Liver (tissue), 7 donors: ENCODE measurements at regions not wholly inside any gene's neighbourhood (a gene's known extent, or its start where the extent isn't known, plus 50 kb on each side); places are given as distances from the start of the nearest gene placed in this dataset.
A peak's percentile ranks its signal among the peaks of the same experiment; 100 is the strongest.

Experiments
- DNase-seq: peaks from one replicate; pipeline ENCODE4 v3.0.0-alpha.2; 2017; ENCODE audit warnings: low spot score
- H3K27ac ChIP-seq, 2 donors: one replicate each; pipeline ENCODE4 v1.7.0; 2013; ENCODE audit warnings: inconsistent platforms in 2 of 2, low read length in 2 of 2, control low read depth in 1 of 2, low read depth in 1 of 2, mild to moderate bottlenecking in 1 of 2
- H3K27me3 ChIP-seq, 4 donors: one replicate each; pipeline versions ENCODE4 v1.6.1 to v1.7.0; 2013; ENCODE audit warnings: low read length in 3 of 4, inconsistent platforms in 1 of 4, mild to moderate bottlenecking in 1 of 4, moderate library complexity in 1 of 4; ENCODE audit not compliant: control insufficient read depth in 4 of 4, insufficient read depth in 4 of 4
- H3K36me3 ChIP-seq, 4 donors: one replicate each; pipeline versions ENCODE4 v1.6.1 to v1.7.0; 2013; ENCODE audit warnings: low read length in 3 of 4, mild to moderate bottlenecking in 3 of 4, low read depth in 1 of 4, moderate library complexity in 1 of 4; ENCODE audit not compliant: control insufficient read depth in 4 of 4, insufficient read depth in 3 of 4
- H3K4me1 ChIP-seq, 4 donors: one replicate each; pipeline versions ENCODE4 v1.6.1 to v1.7.0; 2013; ENCODE audit warnings: low read length in 3 of 4, mild to moderate bottlenecking in 3 of 4, moderate library complexity in 1 of 4; ENCODE audit not compliant: control insufficient read depth in 4 of 4, insufficient read depth in 4 of 4
- H3K4me3 ChIP-seq, 3 donors: one replicate each; pipeline versions ENCODE4 v1.6.1 to v1.7.0; 2013; ENCODE audit warnings: low read length in 3 of 3, control low read depth in 1 of 3, low read depth in 1 of 3, mild to moderate bottlenecking in 1 of 3
- H3K9ac ChIP-seq, 2 donors: one replicate each; pipeline ENCODE4 v1.7.0; 2013; ENCODE audit warnings: low read length in 2 of 2, mild to moderate bottlenecking in 2 of 2, moderate library complexity in 2 of 2, control low read depth in 1 of 2, low read depth in 1 of 2
- H3K9me3 ChIP-seq, 4 donors: one replicate each; pipeline versions ENCODE4 v1.6.1 to v1.7.0; 2013; ENCODE audit warnings: low read length in 3 of 4; ENCODE audit not compliant: control insufficient read depth in 4 of 4
- EGR1 ChIP-seq, 2 donors: IDR thresholded peaks; 2 replicates each; pipeline ENCODE4 v1.6.1; 2016 to 2018; ENCODE audit warnings: antibody characterized with exemption in 2 of 2, low read depth in 2 of 2
- FOXA1 ChIP-seq: IDR thresholded peaks from 2 replicates; pipeline ENCODE4 v1.6.1; 2016; ENCODE audit warnings: antibody characterized with exemption
- FOXA2 ChIP-seq: IDR thresholded peaks from 2 replicates; pipeline ENCODE4 v1.6.1; 2016; ENCODE audit warnings: antibody characterized with exemption
- GABPA ChIP-seq, 2 donors: IDR thresholded peaks in 1 of 2; conservative IDR thresholded peaks in 1 of 2; 2 replicates each; pipeline ENCODE4 v1.6.1; 2016; ENCODE audit warnings: antibody characterized with exemption in 2 of 2, mild to moderate bottlenecking in 1 of 2, moderate library complexity in 1 of 2
- HNF4A ChIP-seq, 2 donors: conservative IDR thresholded peaks; 2 replicates each; pipeline ENCODE4 v1.6.1; 2016; ENCODE audit warnings: antibody characterized with exemption in 2 of 2, mild to moderate bottlenecking in 2 of 2
- HNF4G ChIP-seq: IDR thresholded peaks from 2 replicates; pipeline ENCODE4 v1.6.1; 2016; ENCODE audit warnings: antibody characterized with exemption
- JUND ChIP-seq, 2 donors: IDR thresholded peaks; 2 replicates each; pipeline ENCODE4 v1.6.1; 2016; ENCODE audit warnings: antibody characterized with exemption in 2 of 2
- NR2F2 ChIP-seq: IDR thresholded peaks from 2 replicates; pipeline ENCODE4 v1.6.1; 2016; ENCODE audit warnings: antibody characterized with exemption
- RAD21 ChIP-seq, 2 donors: IDR thresholded peaks; 2 replicates each; pipeline ENCODE4 v1.6.1; 2016; ENCODE audit warnings: antibody characterized with exemption in 2 of 2, mild to moderate bottlenecking in 2 of 2
- RXRA ChIP-seq, 2 donors: IDR thresholded peaks; 2 replicates each; pipeline ENCODE4 v1.6.1; 2017 to 2018; ENCODE audit warnings: antibody characterized with exemption in 2 of 2, mild to moderate bottlenecking in 1 of 2
- SP1 ChIP-seq: IDR thresholded peaks from 2 replicates; pipeline ENCODE4 v1.6.1; 2018; ENCODE audit warnings: antibody characterized with exemption, mild to moderate bottlenecking
- WGBS: extraction: QIAGEN DNeasy Blood & Tissue Kit; methylation state at CpG from one replicate; pipeline ENCODE4 v1.1.7; 2013; 5-methylcytosine and 5-hydroxymethylcytosine counted together
- TF ChIP-seq, protein P1 (sequence below): IDR thresholded peaks from 2 replicates; pipeline ENCODE4 v1.6.1; 2016; ENCODE audit warnings: antibody characterized with exemption, mild to moderate bottlenecking
- TF ChIP-seq, protein P2 (sequence below): IDR thresholded peaks from 2 replicates; pipeline ENCODE4 v1.6.1; 2016; ENCODE audit warnings: antibody characterized with exemption
- TF ChIP-seq, protein P3 (sequence below): IDR thresholded peaks from 2 replicates; pipeline ENCODE4 v1.6.1; 2016; ENCODE audit warnings: antibody characterized with exemption
- TF ChIP-seq, protein P4 (sequence below): IDR thresholded peaks from 2 replicates; pipeline ENCODE4 v1.6.1; 2016; ENCODE audit warnings: antibody characterized with exemption
- donor health status: healthy.
- donor health status: healthy.
- donor health status: healthy.
- donor health status: healthy.

DNA sequence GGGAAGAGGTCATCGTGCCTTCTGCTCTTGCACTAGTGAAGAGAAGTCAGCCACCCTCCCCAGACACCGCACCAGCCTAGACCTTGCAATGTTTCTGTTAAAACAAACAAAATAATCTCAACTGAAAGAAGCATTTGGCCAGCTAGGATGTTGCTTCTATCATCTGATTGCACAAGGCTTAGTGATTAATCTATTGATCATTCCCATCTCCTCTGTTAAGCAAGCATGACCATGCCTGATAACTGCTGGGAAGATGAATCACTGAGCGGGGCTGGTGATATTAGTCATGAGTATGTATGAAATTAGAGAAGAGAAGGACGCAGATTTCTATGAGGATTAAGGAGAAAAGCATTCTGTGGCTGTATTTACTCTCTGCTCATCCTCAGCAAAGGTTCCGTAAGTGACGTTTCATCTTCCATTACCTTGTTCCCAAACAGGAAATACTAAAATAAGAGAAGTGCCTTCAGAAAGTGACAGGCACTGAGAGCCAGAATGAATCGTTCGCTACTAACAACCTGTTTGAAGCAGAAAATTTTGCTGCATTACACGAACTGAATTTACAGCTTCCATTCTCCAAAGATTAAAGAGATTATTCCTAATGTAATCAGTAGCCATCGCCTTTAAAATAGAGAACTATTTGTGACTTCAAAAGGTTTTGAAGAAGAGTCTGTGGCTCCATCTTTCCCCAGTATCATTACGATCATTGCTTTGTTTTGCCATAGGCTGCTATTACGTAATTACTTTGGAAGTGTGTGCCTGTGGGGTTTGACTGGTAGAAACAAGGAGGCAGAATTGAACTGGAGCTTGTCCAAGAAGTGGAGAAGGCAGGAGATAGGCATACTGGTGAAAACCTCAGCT lies 219.1 kb downstream of the MED10 start (continued):
- TF ChIP-seq JUND (IDR thresholded peaks at IDR 0.05) (peak; percentile 87 to 96), RXRA (IDR thresholded peaks at IDR 0.05) (peak; percentile 69 to 93)
- TF ChIP-seq, protein P1, sequence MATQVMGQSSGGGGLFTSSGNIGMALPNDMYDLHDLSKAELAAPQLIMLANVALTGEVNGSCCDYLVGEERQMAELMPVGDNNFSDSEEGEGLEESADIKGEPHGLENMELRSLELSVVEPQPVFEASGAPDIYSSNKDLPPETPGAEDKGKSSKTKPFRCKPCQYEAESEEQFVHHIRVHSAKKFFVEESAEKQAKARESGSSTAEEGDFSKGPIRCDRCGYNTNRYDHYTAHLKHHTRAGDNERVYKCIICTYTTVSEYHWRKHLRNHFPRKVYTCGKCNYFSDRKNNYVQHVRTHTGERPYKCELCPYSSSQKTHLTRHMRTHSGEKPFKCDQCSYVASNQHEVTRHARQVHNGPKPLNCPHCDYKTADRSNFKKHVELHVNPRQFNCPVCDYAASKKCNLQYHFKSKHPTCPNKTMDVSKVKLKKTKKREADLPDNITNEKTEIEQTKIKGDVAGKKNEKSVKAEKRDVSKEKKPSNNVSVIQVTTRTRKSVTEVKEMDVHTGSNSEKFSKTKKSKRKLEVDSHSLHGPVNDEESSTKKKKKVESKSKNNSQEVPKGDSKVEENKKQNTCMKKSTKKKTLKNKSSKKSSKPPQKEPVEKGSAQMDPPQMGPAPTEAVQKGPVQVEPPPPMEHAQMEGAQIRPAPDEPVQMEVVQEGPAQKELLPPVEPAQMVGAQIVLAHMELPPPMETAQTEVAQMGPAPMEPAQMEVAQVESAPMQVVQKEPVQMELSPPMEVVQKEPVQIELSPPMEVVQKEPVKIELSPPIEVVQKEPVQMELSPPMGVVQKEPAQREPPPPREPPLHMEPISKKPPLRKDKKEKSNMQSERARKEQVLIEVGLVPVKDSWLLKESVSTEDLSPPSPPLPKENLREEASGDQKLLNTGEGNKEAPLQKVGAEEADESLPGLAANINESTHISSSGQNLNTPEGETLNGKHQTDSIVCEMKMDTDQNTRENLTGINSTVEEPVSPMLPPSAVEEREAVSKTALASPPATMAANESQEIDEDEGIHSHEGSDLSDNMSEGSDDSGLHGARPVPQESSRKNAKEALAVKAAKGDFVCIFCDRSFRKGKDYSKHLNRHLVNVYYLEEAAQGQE = no peak

DNA sequence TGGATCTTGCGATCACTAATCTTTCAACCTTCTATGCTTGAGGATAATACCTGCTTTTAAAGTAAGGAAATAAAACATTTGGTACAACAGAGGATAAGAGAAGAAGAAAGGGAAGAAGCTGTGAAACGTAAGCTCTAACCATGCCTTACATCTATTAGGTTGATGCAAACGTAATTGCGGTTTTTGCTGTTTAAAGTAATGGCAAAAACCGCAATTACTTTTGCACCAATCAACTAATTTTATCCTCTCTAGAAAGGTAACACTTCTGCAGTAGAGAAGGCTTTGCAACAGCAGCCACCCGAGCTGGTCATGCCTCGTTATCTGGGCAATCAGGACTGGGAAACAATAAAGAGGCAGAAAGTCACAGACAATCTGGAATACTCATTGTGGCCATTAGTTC lies 224.1 kb downstream of the MED10 start:
- H3K9me3 ChIP-seq = peaks cover 0 to 1% (median 0%) of the 10 kb centered on the region in 4 donors
- no peaks in the 10 kb centered on the region for H3K27me3 ChIP-seq
- no peaks in the 10 kb centered on the region for H3K36me3 ChIP-seq
- peaks cover 0 to 7% (median 3%) of the 10 kb centered on the region in 4 donors for H3K4me1 ChIP-seq
- no peak overlapping the region for H3K27ac ChIP-seq
- no peak for TF ChIP-seq NR2F2
- TF ChIP-seq, protein P2, sequence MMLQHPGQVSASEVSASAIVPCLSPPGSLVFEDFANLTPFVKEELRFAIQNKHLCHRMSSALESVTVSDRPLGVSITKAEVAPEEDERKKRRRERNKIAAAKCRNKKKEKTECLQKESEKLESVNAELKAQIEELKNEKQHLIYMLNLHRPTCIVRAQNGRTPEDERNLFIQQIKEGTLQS = no peak
- TF ChIP-seq RAD21 (IDR thresholded peaks at IDR 0.05) = no peak
- no peak for TF ChIP-seq JUND (IDR thresholded peaks at IDR 0.05)
- TF ChIP-seq SP1 = no peak
- no peak for TF ChIP-seq RXRA (IDR thresholded peaks at IDR 0.05)
- TF ChIP-seq FOXA1 = no peak
- TF ChIP-seq EGR1 (IDR thresholded peaks at IDR 0.05; ENCODE audit: low read depth in 2 of 2) = no peak
- TF ChIP-seq, protein P3, sequence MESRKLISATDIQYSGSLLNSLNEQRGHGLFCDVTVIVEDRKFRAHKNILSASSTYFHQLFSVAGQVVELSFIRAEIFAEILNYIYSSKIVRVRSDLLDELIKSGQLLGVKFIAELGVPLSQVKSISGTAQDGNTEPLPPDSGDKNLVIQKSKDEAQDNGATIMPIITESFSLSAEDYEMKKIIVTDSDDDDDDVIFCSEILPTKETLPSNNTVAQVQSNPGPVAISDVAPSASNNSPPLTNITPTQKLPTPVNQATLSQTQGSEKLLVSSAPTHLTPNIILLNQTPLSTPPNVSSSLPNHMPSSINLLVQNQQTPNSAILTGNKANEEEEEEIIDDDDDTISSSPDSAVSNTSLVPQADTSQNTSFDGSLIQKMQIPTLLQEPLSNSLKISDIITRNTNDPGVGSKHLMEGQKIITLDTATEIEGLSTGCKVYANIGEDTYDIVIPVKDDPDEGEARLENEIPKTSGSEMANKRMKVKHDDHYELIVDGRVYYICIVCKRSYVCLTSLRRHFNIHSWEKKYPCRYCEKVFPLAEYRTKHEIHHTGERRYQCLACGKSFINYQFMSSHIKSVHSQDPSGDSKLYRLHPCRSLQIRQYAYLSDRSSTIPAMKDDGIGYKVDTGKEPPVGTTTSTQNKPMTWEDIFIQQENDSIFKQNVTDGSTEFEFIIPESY = no peak
- TF ChIP-seq HNF4G = no peak
- TF ChIP-seq, protein P1 = no peak
- TF ChIP-seq GABPA (IDR thresholded peaks at IDR 0.05 in 1 of 2, conservative IDR thresholded peaks at IDR 0.05 in 1 of 2) = no peak
- TF ChIP-seq, protein P4, sequence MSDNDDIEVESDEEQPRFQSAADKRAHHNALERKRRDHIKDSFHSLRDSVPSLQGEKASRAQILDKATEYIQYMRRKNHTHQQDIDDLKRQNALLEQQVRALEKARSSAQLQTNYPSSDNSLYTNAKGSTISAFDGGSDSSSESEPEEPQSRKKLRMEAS = no peak
- TF ChIP-seq HNF4A (conservative IDR thresholded peaks at IDR 0.05) = no peak
- TF ChIP-seq FOXA2 = no peak
- no peak overlapping the region for H3K4me3 ChIP-seq
- no peak for DNase-seq
- H3K9ac ChIP-seq = no peak overlapping the region
- WGBS = 90% methylated on average over 7 of the region's 7 CpGs
